ENCODE measurements at regions not wholly inside any gene's neighbourhood (a gene's known extent, or its start where the extent isn't known, plus 50 kb on each side); places are given as distances from the start of the nearest gene placed in this dataset.
A peak's percentile ranks its signal among the peaks of the same experiment; 100 is the strongest.

GRCh38 chr6:138607478-138608433 is 108.5 kb upstream of the NHSL1 start:
- no peak for DNase-seq (ENCODE audit: low read depth in 4 of 4, low spot score in 3 of 4)

DNA sequence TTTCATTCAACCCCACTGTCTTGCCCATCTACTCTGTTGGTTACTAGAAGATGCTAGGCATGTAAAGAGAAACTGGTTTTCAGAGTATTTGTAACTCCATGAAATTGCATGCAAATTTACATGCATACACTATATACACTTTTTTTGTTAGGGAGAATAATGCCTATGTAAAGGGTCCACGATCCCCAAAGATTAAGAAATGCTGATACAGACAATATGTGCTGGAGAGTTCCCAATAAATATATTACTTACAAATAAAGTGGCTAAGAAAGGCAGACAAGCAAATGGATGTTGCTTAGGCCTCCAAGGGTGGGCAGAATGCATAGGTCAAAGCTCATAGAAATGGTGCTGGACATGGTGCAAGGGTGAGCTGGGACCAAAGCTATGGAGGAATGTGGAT is 109.6 kb upstream of the NHSL1 start:
- DNase-seq (ENCODE audit: low read depth in 4 of 4, low spot score in 3 of 4) = no peak

DNA sequence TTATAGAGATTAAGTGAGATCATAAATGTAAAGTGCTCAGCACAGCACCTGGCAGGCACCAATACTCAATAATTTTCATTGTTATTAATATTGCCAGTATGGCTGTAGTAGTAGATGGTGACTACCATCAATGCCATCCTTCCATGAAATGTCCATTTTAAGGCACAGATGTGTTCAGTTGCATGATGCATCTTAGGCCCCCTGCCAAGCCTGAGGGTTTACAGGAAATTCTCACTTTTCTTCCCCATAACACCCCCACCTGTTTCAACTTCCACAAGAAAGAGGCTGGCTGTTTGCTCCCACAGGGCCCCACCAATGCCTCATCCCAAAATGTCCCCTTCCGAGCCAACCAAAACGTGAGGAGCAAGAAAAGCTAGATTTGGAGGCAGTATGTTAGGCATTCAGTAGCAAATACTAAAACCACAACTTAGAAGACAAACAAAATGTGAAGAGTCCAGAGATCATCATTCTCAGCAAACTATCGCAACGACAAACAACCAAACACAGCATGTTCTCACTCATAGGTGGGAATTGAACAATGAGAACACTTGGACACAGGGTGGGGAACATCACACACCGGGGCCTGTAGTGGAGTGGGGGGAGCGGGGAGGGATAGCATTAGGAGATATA is 110.6 kb upstream of the NHSL1 start:
- no peak for DNase-seq (ENCODE audit: low read depth in 4 of 4, low spot score in 3 of 4)

GRCh38 chr6:138610816-138611215 is 111.5 kb upstream of the NHSL1 start:
- DNase-seq (ENCODE audit: low read depth in 4 of 4, low spot score in 3 of 4) = no peak

GRCh38 chr6:138614151-138614550 is 114.9 kb upstream of the NHSL1 start:
- no peak for DNase-seq (ENCODE audit: low read depth in 4 of 4, low spot score in 3 of 4)

- DNase-seq (ENCODE audit: low read depth in 4 of 4, low spot score in 3 of 4) = no peak
Measured at GRCh38 chr6:138618168-138618567, 118.9 kb upstream of the NHSL1 start.

DNA sequence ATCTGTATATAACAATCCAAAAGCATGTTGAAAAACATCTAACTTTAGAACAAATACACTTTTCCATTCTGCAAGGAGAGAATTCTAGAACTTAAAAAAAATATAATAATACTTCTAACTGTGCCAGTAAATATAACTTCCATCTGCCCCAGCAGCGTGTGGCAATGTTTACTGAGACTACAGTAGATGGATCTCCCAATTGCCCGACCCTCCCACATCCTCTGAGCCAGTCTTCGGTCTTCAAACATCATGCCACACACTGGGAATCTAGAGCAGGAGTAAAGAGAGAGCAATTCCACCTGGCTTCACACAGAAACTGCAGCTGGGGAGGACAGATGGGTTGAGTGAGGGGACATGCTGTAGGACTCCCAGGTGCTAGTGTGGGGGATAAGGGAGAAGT is 121.3 kb upstream of the NHSL1 start:
- DNase-seq (ENCODE audit: low read depth in 4 of 4, low spot score in 3 of 4) = no peak

DNA sequence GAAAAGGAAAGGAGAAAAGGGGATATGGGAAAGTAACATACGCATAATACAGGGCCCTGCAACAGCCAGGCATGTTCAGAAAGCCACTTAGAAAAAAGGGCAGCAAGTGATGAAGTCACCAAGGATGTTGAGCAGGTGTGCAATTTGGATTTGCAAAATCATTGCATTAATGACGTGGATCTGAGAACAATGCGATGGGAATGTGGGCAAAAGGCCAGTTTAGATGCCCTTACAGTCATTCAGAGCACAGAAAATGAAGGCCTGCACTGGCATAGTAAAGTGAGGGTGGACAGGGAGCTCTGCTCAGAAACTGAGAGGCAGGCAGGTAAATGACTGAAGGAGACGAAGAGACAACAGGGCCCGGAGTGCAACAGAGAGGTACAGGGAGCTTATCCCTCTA is 123.7 kb upstream of the NHSL1 start:
- DNase-seq (ENCODE audit: low read depth in 4 of 4, low spot score in 3 of 4) = no peak

- no peak for DNase-seq (ENCODE audit: low read depth in 4 of 4, low spot score in 3 of 4)
Measured at GRCh38 chr6:138631566-138631965, 132.3 kb upstream of the NHSL1 start.

- no peak for DNase-seq (ENCODE audit: low read depth in 4 of 4, low spot score in 3 of 4)
Measured at GRCh38 chr6:138637822-138638221, 135.7 kb upstream of the CCDC28A start.

GRCh38 chr6:138638604-138639003 is 135.0 kb upstream of the CCDC28A start:
- DNase-seq (ENCODE audit: low read depth in 4 of 4, low spot score in 3 of 4) = no peak

DNA sequence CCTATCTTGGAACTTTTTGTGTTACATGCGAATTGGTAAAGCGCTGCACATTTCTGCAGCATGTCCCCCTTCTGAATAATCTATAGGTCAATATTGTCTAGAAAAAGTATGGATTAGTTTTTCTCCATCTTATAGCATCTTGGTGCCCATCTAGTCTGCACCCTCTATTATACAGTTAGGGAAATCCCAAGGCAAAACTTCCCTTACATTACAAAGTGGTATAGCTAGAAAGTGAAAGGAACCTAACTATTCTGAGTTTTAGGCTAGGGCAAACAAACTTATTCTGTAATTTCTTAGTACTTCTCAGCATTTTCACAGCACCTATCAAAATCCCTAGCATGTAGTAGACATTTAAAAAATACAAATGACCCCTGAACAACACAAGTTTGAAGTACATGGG is 133.5 kb upstream of the CCDC28A start:
- no peak for DNase-seq (ENCODE audit: low read depth in 4 of 4, low spot score in 3 of 4)

GRCh38 chr6:138643210-138643609 is 130.4 kb upstream of the CCDC28A start:
- DNase-seq (ENCODE audit: low read depth in 4 of 4, low spot score in 3 of 4) = no peak

GRCh38 chr6:138645976-138646640 is 127.5 kb upstream of the CCDC28A start:
- no peak for DNase-seq (ENCODE audit: low read depth in 4 of 4, low spot score in 3 of 4)

- DNase-seq (ENCODE audit: low read depth in 4 of 4, low spot score in 3 of 4) = peak in 3 of 4 donors; percentile 2 to 7 (median 6)
Measured at GRCh38 chr6:138647006-138647405, 126.6 kb upstream of the CCDC28A start.

DNA sequence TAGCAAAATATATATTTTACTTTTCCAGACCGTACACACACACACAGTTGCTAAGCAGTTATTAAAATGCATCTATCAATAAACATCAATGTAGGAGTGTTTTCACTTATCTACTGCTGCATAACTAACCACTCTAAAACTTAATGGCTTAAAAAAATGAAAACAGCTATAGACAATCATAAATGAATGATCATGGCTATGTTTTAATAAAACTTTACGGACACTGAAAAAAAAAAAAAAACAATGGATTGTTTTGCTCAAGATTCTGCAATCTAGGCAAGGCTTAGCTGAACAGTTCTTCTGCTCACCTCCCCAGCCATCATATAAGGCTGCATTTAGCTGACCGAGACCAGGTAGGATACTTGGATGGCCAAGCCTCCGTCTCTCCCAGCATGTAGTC is 125.4 kb upstream of the CCDC28A start:
- no peak for DNase-seq (ENCODE audit: low read depth in 4 of 4, low spot score in 3 of 4)

GRCh38 chr6:138651491-138651890 is 122.1 kb upstream of the CCDC28A start:
- no peak for DNase-seq (ENCODE audit: low read depth in 4 of 4, low spot score in 3 of 4)

DNA sequence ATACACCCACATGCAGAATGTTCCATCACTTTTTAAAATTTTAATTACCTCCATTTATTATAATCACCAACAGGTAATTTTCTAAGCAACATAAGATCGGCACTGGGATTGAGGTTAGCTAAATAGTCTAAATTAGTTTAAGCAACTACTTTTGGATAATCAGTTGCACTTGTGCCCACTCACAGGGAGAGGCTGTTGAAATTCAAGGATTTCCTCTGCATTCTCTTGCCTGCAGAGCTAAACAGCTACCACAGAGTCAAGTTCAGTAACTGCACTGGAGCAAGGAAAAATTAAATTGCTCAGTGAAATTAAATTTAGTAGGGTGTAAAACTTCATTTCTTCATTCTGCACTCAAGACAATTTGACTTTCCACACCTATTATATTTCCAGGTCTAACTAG is 120.7 kb upstream of the CCDC28A start:
- DNase-seq (ENCODE audit: low read depth in 4 of 4, low spot score in 3 of 4) = no peak

DNA sequence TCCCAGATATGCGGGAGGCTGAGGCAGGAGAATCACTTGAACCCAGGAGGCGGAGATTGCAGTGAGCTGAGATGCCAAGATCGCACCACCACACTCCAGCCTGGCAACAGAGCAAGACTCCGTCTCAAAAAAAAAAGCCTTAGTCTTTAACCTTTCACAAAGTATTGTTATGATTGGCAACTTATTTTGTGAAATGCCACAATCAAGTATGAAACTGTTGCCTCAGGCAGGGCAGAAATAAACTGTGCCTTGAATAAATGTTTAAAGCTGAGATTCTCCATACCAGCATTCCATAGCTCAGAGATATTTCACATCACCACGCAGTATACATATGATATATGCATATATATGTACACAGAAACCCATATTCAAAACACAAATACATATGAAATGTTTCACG is 120.1 kb upstream of the CCDC28A start:
- DNase-seq (ENCODE audit: low read depth in 4 of 4, low spot score in 3 of 4) = no peak

DNA sequence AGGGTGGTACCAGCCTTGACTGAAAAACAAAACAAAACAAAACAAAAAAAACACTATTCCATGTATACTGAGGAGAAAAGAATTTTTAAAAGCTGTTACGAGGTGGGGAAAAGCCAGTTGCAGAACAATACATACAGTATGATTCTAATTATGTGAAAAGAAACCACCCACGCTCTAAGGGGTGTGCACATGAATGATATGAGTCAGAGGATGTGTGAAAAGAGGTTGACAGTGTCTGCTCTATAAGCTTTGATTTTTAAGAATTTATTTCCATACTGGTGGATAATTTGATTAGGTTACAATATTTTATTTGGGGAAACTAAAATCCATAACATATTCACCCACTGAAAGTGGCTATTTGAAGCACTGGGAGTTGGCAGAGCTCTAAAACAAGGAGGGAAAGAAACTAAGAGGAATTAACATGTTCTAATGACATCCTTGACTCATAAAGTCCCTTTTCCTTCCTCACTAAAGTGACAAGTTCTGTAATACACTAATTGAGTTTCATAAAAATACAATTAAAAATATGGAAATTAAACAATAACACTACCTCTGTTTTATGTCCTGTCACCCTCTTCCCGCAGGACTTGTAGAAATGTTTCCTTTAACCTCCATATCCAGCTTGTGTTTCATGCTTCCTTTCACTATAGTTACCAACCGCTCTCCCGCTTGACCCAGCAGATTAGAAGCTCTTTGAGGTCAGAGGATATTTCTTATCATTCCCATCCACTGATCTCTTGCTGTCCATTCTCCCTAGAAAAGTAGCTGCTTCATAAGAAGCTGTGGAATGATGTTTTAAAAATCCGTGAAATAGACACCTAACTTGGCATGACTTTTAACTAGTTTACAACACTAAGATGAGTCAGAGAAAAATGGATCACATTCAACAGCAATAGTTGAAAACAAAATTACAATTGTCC is 118.6 kb upstream of the CCDC28A start:
- DNase-seq (ENCODE audit: low read depth in 4 of 4, low spot score in 3 of 4) = no peak

DNA sequence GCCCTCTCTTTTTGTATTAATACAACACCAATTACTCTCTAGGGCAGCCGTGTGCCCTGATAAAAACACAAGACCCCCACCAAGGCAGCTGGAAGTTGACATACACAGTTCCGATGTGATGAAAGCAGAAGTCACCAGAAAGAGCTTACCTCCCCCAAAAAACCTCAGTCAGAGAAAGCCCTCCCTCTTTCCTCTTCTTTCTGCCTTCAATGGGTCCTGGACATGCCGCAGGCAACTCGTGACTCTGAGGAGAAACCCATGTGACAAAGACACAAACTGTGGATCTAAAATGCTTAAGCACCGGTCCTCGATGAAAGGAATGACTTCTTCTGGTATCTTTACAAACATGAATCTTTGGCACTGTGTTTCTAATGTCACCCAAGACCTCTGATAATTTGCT is 117.7 kb upstream of the CCDC28A start:
- DNase-seq (ENCODE audit: low read depth in 4 of 4, low spot score in 3 of 4) = no peak

Data from left renal pelvis (tissue), 4 donors.